Fibroblast of lung (primary cell): ENCODE measurements at regions not wholly inside any gene's neighbourhood (a gene's known extent, or its start where the extent isn't known, plus 50 kb on each side); places are given as distances from the start of the nearest gene placed in this dataset.

Experiments used
- DNase-seq, 2 donors: peaks; one replicate each; pipeline versions ENCODE4 v3.0.0 to v3.0.0-alpha.2; 2010; ENCODE audit warnings: low read depth in 2 of 2
- H2AFZ ChIP-seq: 2 replicates; pipeline ENCODE4 v1.5.1; 2012; ENCODE audit warnings: low read length, control low read depth, inconsistent platforms
- H3K27ac ChIP-seq: 2 replicates; pipeline ENCODE4 v1.5.1; 2011; ENCODE audit warnings: low read length, control low read depth; ENCODE audit not compliant: insufficient read depth
- H3K27me3 ChIP-seq: 2 replicates; pipeline ENCODE4 v1.5.1; 2011; ENCODE audit warnings: mild to moderate bottlenecking, low read length; ENCODE audit not compliant: control insufficient read depth, insufficient read depth
- H3K36me3 ChIP-seq: 2 replicates; pipeline ENCODE4 v1.5.1; 2011; ENCODE audit warnings: low read length; ENCODE audit not compliant: control insufficient read depth, insufficient read depth
- H3K4me1 ChIP-seq: 2 replicates; pipeline ENCODE4 v1.5.1; 2011; ENCODE audit warnings: low read length; ENCODE audit not compliant: control insufficient read depth, insufficient read depth; ENCODE audit errors: extremely low read depth
- H3K4me2 ChIP-seq: 2 replicates; pipeline ENCODE4 v1.5.1; 2011; ENCODE audit warnings: low read length, control low read depth; ENCODE audit not compliant: insufficient read depth; ENCODE audit errors: extremely low read depth
- H3K4me3 ChIP-seq, 4 experiments: fragments of 200-600 bp in 1 of 4; sonication (generic) in 1 of 4; replicated peaks in 1 of 4; 2 replicates each; pipeline ENCODE4 v1.5.1; 2011 to 2016; ENCODE audit warnings: low read length in 4 of 4, low read depth in 3 of 4, mild to moderate bottlenecking in 3 of 4, control low read depth in 2 of 4, inconsistent platforms in 1 of 4, mixed read lengths in 1 of 4; ENCODE audit not compliant: insufficient read depth in 1 of 4; ENCODE audit errors: control extremely low read depth in 1 of 4
- H3K79me2 ChIP-seq: 2 replicates; pipeline ENCODE4 v1.5.1; 2012; ENCODE audit warnings: mild to moderate bottlenecking, low read length, inconsistent platforms; ENCODE audit not compliant: control insufficient read depth, insufficient read depth
- H3K9ac ChIP-seq: 2 replicates; pipeline ENCODE4 v1.5.1; 2011; ENCODE audit warnings: mild to moderate bottlenecking, low read length, control low read depth; ENCODE audit not compliant: insufficient read depth
- H3K9me3 ChIP-seq: 2 replicates; pipeline ENCODE4 v1.5.1; 2012; ENCODE audit warnings: low read depth, low read length; ENCODE audit not compliant: control insufficient read depth, insufficient read depth
- H4K20me1 ChIP-seq: 2 replicates; pipeline ENCODE4 v1.5.1; 2011; ENCODE audit warnings: low read length; ENCODE audit not compliant: control insufficient read depth, insufficient read depth; ENCODE audit errors: extremely low read depth
- CTCF ChIP-seq, 2 donors: IDR thresholded peaks in 1 of 2; conservative IDR thresholded peaks in 1 of 2; 1 replicate in 1 of 2; 2 replicates in 1 of 2; pipeline ENCODE4 v1.5.1; 2011 to 2012; ENCODE audit warnings: low read length in 2 of 2, control low read depth in 1 of 2, inconsistent platforms in 1 of 2, low read depth in 1 of 2, mild to moderate bottlenecking in 1 of 2
- EZH2 ChIP-seq: IDR thresholded peaks from 2 replicates; pipeline ENCODE4 v1.5.1; 2012; ENCODE audit warnings: low read length, control low read depth, mild to moderate bottlenecking; ENCODE audit errors: missing control alignments

GRCh38 chr10:30115626-30115940 lies 56.2 kb upstream of the JCAD start:
- Histone ChIP-seq H3K27ac (no peak overlapping the region), H3K36me3 (no peaks in the 10 kb centered on the region), H3K4me1 (no peaks in the 10 kb centered on the region), H3K27me3 (peaks cover 10% of the 10 kb centered on the region), H3K79me2 (no peaks in the 10 kb centered on the region), H3K9me3 (no peaks in the 10 kb centered on the region), H4K20me1 (no peaks in the 10 kb centered on the region), H2AFZ (no peak overlapping the region), H3K4me3 (no peak overlapping the region), H3K9ac (no peak overlapping the region), H3K4me2 (no peak overlapping the region)
- DNase-seq, result no peak
- TF ChIP-seq CTCF (conservative IDR thresholded peaks at IDR 0.05 in 1 of 2, IDR thresholded peaks at IDR 0.05 in 1 of 2; ENCODE audit: low read depth in 1 of 2, low read length in 2 of 2) (no peak), EZH2 (no peak)

GRCh38 chr10:30114881-30115625 lies 55.7 kb upstream of the JCAD start:
- H3K9ac ChIP-seq, result no peak overlapping the region
- no peaks in the 10 kb centered on the region for H3K79me2 ChIP-seq
- no peak overlapping the region for H3K4me3 ChIP-seq
- no peaks in the 10 kb centered on the region for H4K20me1 ChIP-seq
- no peaks in the 10 kb centered on the region for H3K4me1 ChIP-seq
- no peaks in the 10 kb centered on the region for H3K9me3 ChIP-seq
- H3K27ac ChIP-seq, result no peak overlapping the region
- no peak overlapping the region for H2AFZ ChIP-seq
- H3K36me3 ChIP-seq, result no peaks in the 10 kb centered on the region
- peaks cover 10% of the 10 kb centered on the region for H3K27me3 ChIP-seq
- H3K4me2 ChIP-seq, result no peak overlapping the region
- DNase-seq, result peak; percentile 38 to 62
- no peak for TF ChIP-seq EZH2
- no peak for TF ChIP-seq CTCF (conservative IDR thresholded peaks at IDR 0.05 in 1 of 2, IDR thresholded peaks at IDR 0.05 in 1 of 2; ENCODE audit: low read depth in 1 of 2, low read length in 2 of 2)

GRCh38 chr10:30114401-30114800 lies 55.0 kb upstream of the JCAD start:
- H3K9me3 ChIP-seq, result no peaks in the 10 kb centered on the region
- peaks cover 10% of the 10 kb centered on the region for H3K27me3 ChIP-seq
- no peak overlapping the region for H3K4me3 ChIP-seq
- DNase-seq, result no peak
- no peaks in the 10 kb centered on the region for H3K36me3 ChIP-seq
- TF ChIP-seq EZH2 (no peak), CTCF (conservative IDR thresholded peaks at IDR 0.05 in 1 of 2, IDR thresholded peaks at IDR 0.05 in 1 of 2; ENCODE audit: low read depth in 1 of 2, low read length in 2 of 2) (no peak)
- no peak overlapping the region for H2AFZ ChIP-seq
- no peak overlapping the region for H3K27ac ChIP-seq
- H3K4me2 ChIP-seq, result no peak overlapping the region
- H3K79me2 ChIP-seq, result no peaks in the 10 kb centered on the region
- H3K4me1 ChIP-seq, result no peaks in the 10 kb centered on the region
- no peaks in the 10 kb centered on the region for H4K20me1 ChIP-seq
- no peak overlapping the region for H3K9ac ChIP-seq
